H1 (cell line): ENCODE measurements at regions not wholly inside any gene's neighbourhood (a gene's known extent, or its start where the extent isn't known, plus 50 kb on each side); places are given as distances from the start of the nearest gene placed in this dataset.

ENCODE experiments used
- CTCF ChIA-PET: fragments of 300-600 bp; sonication (Branson Sonifier 250); formaldehyde crosslinking; loops from one replicate; lab custom pipeline; 2021; ENCODE audit not compliant: partially characterized antibody; lab: Charles Lee
- POLR2A ChIA-PET: fragments of 300-600 bp; sonication (Branson Sonifier 250); formaldehyde crosslinking; loops from one replicate; lab custom pipeline; 2021; ENCODE audit warnings: inconsistent platforms; ENCODE audit not compliant: partially characterized antibody; lab: Charles Lee
- DNase-seq, 2 experiments: peaks; one replicate each; pipeline versions ENCODE4 v3.0.0 to v3.0.0-alpha.2; 2010 to 2022; ENCODE audit warnings: low spot score in 2 of 2, low read depth in 1 of 2, mixed read lengths in 1 of 2
- FAIRE-seq: peaks from 2 replicates; lab custom pipeline; 2011; peaks lifted over from hg19 to GRCh38; lab: Jason Lieb, UNC
- H2AFZ ChIP-seq: 2 replicates; pipeline ENCODE4 v1.8.1; 2012; ENCODE audit warnings: low read length, inconsistent platforms
- H2AK5ac ChIP-seq: 2 replicates; pipeline ENCODE4 v1.6.1; 2013; ENCODE audit warnings: low read depth, low read length
- H2BK120ac ChIP-seq: replicated peaks from 2 replicates; pipeline ENCODE3; 2013; ENCODE audit warnings: low read depth, low read length, inconsistent platforms
- H2BK12ac ChIP-seq: 2 replicates; pipeline ENCODE4 v1.6.1; 2013; ENCODE audit warnings: low read depth, low read length
- H2BK15ac ChIP-seq: 2 replicates; pipeline ENCODE4 v1.6.1; 2013; ENCODE audit warnings: low read length
- H2BK20ac ChIP-seq: 2 replicates; pipeline ENCODE4 v1.6.1; 2013; ENCODE audit warnings: low read length
- H2BK5ac ChIP-seq: 2 replicates; pipeline ENCODE4 v1.6.1; 2013; ENCODE audit warnings: low read depth, low read length
- H3K14ac ChIP-seq: 2 replicates; pipeline ENCODE4 v1.6.1; 2013; ENCODE audit warnings: inconsistent platforms; ENCODE audit not compliant: insufficient read length
- H3K18ac ChIP-seq: 2 replicates; pipeline ENCODE4 v1.6.1; 2013; ENCODE audit warnings: low read length; ENCODE audit errors: extremely low read depth
- H3K23ac ChIP-seq: 2 replicates; pipeline ENCODE4 v1.6.1; 2013; ENCODE audit warnings: inconsistent platforms; ENCODE audit not compliant: insufficient read length
- H3K23me2 ChIP-seq: 2 replicates; pipeline ENCODE4 v1.6.1; 2013; ENCODE audit warnings: low read depth, low read length
- H3K27ac ChIP-seq: 2 replicates; pipeline ENCODE4 v1.6.1; 2011; ENCODE audit warnings: low read depth, low read length, inconsistent platforms
- H3K27me3 ChIP-seq, 4 experiments: replicated peaks in 1 of 4; 1 replicate in 1 of 4; 2 replicates in 3 of 4; pipeline versions ENCODE4 v1.6.1 to v1.8.1; 2011 to 2013; ENCODE audit warnings: low read length in 3 of 4, mild to moderate bottlenecking in 3 of 4, inconsistent platforms in 2 of 4, mixed read lengths in 2 of 4, moderate library complexity in 1 of 4; ENCODE audit not compliant: control insufficient read depth in 3 of 4, insufficient read depth in 3 of 4; ENCODE audit errors: extremely low read depth in 1 of 4
- H3K36me3 ChIP-seq, 4 experiments: 2 replicates each; pipeline versions ENCODE4 v1.6.1 to v1.8.1; 2011 to 2013; ENCODE audit warnings: mild to moderate bottlenecking in 4 of 4, low read length in 3 of 4, moderate library complexity in 2 of 4, control low read depth in 1 of 4, inconsistent platforms in 1 of 4; ENCODE audit not compliant: insufficient read depth in 4 of 4, control insufficient read depth in 2 of 4
- H3K4ac ChIP-seq: replicated peaks from 2 replicates; pipeline ENCODE3; 2013; ENCODE audit warnings: low read length, low read depth, mixed read lengths, inconsistent platforms; ENCODE audit not compliant: insufficient read length
- H3K4me1 ChIP-seq, 4 experiments: replicated peaks in 1 of 4; 1 replicate in 1 of 4; 2 replicates in 3 of 4; pipeline versions ENCODE4 v1.6.1 to v1.8.1; 2011 to 2013; ENCODE audit warnings: low read length in 3 of 4, inconsistent platforms in 2 of 4, mixed read lengths in 1 of 4; ENCODE audit not compliant: insufficient read depth in 4 of 4, control insufficient read depth in 3 of 4
- H3K4me2 ChIP-seq, 2 experiments: 2 replicates each; pipeline versions ENCODE4 v1.6.1 to v1.8.1; 2011 to 2013; ENCODE audit warnings: low read depth in 2 of 2, low read length in 2 of 2, control low read depth in 1 of 2, inconsistent platforms in 1 of 2, mild to moderate bottlenecking in 1 of 2; ENCODE audit not compliant: insufficient read depth in 1 of 2
- H3K4me3 ChIP-seq, 4 experiments: fragments of 200-600, 300-600 bp in 1 of 4; sonication (generic), shearing (Covaris generic), sonication (Bioruptor Twin) in 1 of 4; 2 replicates each; pipeline versions ENCODE4 v1.5.1 to v1.8.1; 2011 to 2016; ENCODE audit warnings: low read length in 4 of 4, low read depth in 3 of 4, control low read depth in 2 of 4, inconsistent platforms in 2 of 4, mild to moderate bottlenecking in 2 of 4, mixed read lengths in 1 of 4, moderate library complexity in 1 of 4; ENCODE audit not compliant: insufficient read depth in 2 of 4; ENCODE audit errors: extremely low read depth in 1 of 4
- H3K56ac ChIP-seq: replicated peaks from 2 replicates; pipeline ENCODE3; 2013; ENCODE audit warnings: low read depth, mild to moderate bottlenecking, mixed read lengths, low read length, inconsistent platforms; ENCODE audit not compliant: insufficient read length
- H3K79me1 ChIP-seq: 2 replicates; pipeline ENCODE4 v1.6.1; 2013; ENCODE audit warnings: low read depth, low read length, control low read depth
- H3K79me2 ChIP-seq, 2 experiments: 2 replicates each; pipeline versions ENCODE4 v1.6.1 to v1.8.1; 2012 to 2013; ENCODE audit warnings: low read length in 2 of 2, mild to moderate bottlenecking in 2 of 2, inconsistent platforms in 1 of 2; ENCODE audit not compliant: insufficient read depth in 2 of 2, control insufficient read depth in 1 of 2
- H3K9ac ChIP-seq, 4 experiments: replicated peaks in 1 of 4; 1 replicate in 1 of 4; 2 replicates in 3 of 4; pipeline versions ENCODE4 v1.6.1 to v1.8.1; 2011 to 2013; ENCODE audit warnings: low read depth in 3 of 4, low read length in 3 of 4, control low read depth in 2 of 4, mild to moderate bottlenecking in 2 of 4, moderate library complexity in 2 of 4, inconsistent platforms in 1 of 4; ENCODE audit errors: extremely low read depth in 1 of 4
- H3K9me3 ChIP-seq, 2 experiments: 2 replicates each; pipeline versions ENCODE4 v1.6.1 to v1.8.1; 2012 to 2013; ENCODE audit warnings: mild to moderate bottlenecking in 2 of 2, moderate library complexity in 2 of 2, control low read depth in 1 of 2, inconsistent platforms in 1 of 2, low read depth in 1 of 2, low read length in 1 of 2, mixed read lengths in 1 of 2; ENCODE audit not compliant: insufficient read depth in 2 of 2
- H4K20me1 ChIP-seq, 2 experiments: replicated peaks in 1 of 2; 2 replicates each; pipeline versions ENCODE3 to v1.8.1; 2011 to 2013; ENCODE audit warnings: inconsistent platforms in 2 of 2, low read length in 2 of 2, mild to moderate bottlenecking in 1 of 2; ENCODE audit not compliant: insufficient read depth in 2 of 2, control insufficient read depth in 1 of 2
- H4K5ac ChIP-seq: 2 replicates; pipeline ENCODE4 v1.6.1; 2013; ENCODE audit warnings: low read length, low read depth, mixed read lengths, inconsistent platforms; ENCODE audit not compliant: insufficient read length
- H4K8ac ChIP-seq: 2 replicates; pipeline ENCODE4 v1.8.0; 2013; ENCODE audit warnings: mild to moderate bottlenecking, moderate library complexity, low read length, inconsistent platforms; ENCODE audit not compliant: insufficient read depth; ENCODE audit errors: extremely low read depth
- H4K91ac ChIP-seq: replicated peaks from 2 replicates; pipeline ENCODE3; 2013; ENCODE audit warnings: low read length, mixed read lengths, inconsistent platforms; ENCODE audit not compliant: insufficient read length
- ASH2L ChIP-seq: fragments of 200-600, 300-600 bp; sonication (generic); IDR thresholded peaks from one replicate; pipeline ENCODE4 v1.7.1; 2017; ENCODE audit warnings: low read length
- CBX5 ChIP-seq: fragments of 300-800, 300-1000 bp; sonication (generic); IDR thresholded peaks from 2 replicates; pipeline ENCODE4 v1.7.1; 2016; ENCODE audit warnings: antibody characterized with exemption, low read length, low read depth
- CHD1 ChIP-seq: IDR thresholded peaks from 2 replicates; pipeline ENCODE4 v1.6.1; 2012; ENCODE audit warnings: low read depth, low read length, improper control_type of control experiment
- FOSL1 ChIP-seq: IDR thresholded peaks from 2 replicates; pipeline ENCODE4 v1.6.1; 2011; ENCODE audit warnings: mild to moderate bottlenecking, low read depth, low read length, moderate library complexity; ENCODE audit not compliant: insufficient read depth
- MAFK ChIP-seq: IDR thresholded peaks from 2 replicates; pipeline ENCODE4 v1.6.1; 2012; ENCODE audit warnings: low read depth, mild to moderate bottlenecking, improper control_type of control experiment, low read length
- RBBP5 ChIP-seq: IDR thresholded peaks from 2 replicates; pipeline ENCODE4 v1.7.1; 2012; ENCODE audit warnings: low read depth, mild to moderate bottlenecking, inconsistent platforms, low read length, moderate library complexity, borderline replicate concordance
- RNF2 ChIP-seq: fragments of 200-900, 300-1000 bp; sonication (generic); IDR thresholded peaks from 2 replicates; pipeline ENCODE4 v1.7.1; 2016; ENCODE audit warnings: borderline replicate concordance, low read depth, mild to moderate bottlenecking, antibody characterized with exemption, low read length; ENCODE audit not compliant: poor library complexity, severe bottlenecking; ENCODE audit errors: missing control alignments
- RXRA ChIP-seq: IDR thresholded peaks from 2 replicates; pipeline ENCODE4 v1.6.1; 2011; ENCODE audit warnings: low read depth, mild to moderate bottlenecking, low read length, moderate library complexity; ENCODE audit not compliant: insufficient read depth
- SP1 ChIP-seq: IDR thresholded peaks from 2 replicates; pipeline ENCODE4 v1.6.1; 2011; ENCODE audit warnings: low read depth, low read length
- TBP ChIP-seq: IDR thresholded peaks from 2 replicates; pipeline ENCODE4 v1.6.1; 2011; ENCODE audit warnings: low read depth, low read length, improper control_type of control experiment
- TCF12 ChIP-seq: IDR thresholded peaks from 2 replicates; pipeline ENCODE4 v1.6.1; 2011; ENCODE audit warnings: low read depth, mild to moderate bottlenecking, low read length
- WGBS, 2 experiments: shearing (Covaris generic) in 1 of 2; methylation state at CpG; one replicate each; pipeline versions ENCODE4 v1.1.6 to v1.1.7; 2013 to 2015; ENCODE audit warnings: low lambda C conversion rate in 2 of 2, mixed read lengths in 2 of 2, inconsistent platforms in 1 of 2, low coverage in 1 of 2, missing lambda C conversion rate in 1 of 2; ENCODE audit not compliant: insufficient replicate concordance in 2 of 2, insufficient coverage in 1 of 2, insufficient read length in 1 of 2; ENCODE audit errors: extremely low coverage in 1 of 2, missing lambda C conversion rate in 1 of 2; 5-methylcytosine and 5-hydroxymethylcytosine counted together
- TF ChIP-seq, protein P1 (sequence below), 3 experiments: IDR thresholded peaks; 1 replicate in 2 of 3; 2 replicates in 1 of 3; pipeline versions ENCODE4 v1.5.1 to v1.6.1; 2011; ENCODE audit warnings: low read length in 3 of 3, mild to moderate bottlenecking in 3 of 3, inconsistent platforms in 2 of 3, low read depth in 1 of 3, moderate library complexity in 1 of 3; ENCODE audit not compliant: insufficient read depth in 1 of 3; ENCODE audit errors: control extremely low read depth in 1 of 3

DNA sequence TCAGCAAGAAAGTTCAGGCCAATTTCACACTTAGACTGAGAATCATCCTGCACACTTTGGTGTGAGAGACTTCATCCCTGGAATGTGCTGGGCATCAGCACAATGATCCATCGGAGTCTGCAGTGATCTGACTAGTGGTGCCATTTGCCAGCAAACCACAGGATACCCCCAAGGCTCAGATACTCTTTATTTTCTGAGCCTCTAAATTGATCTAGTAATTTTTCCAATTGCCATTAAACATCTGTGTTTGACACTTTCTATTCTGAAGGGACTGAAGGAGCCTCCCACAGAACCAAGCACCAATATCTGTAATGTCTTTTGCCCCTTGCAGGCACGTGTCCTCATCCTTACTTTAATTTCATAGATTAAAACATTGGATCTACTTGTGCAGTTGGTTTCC is 485.3 kb upstream of the SMIM21 start:
- H2BK120ac ChIP-seq: no peak overlapping the region
- no peak overlapping the region for H4K91ac ChIP-seq
- WGBS, 2 experiments: 47% methylated on average over 2 of the region's 2 CpGs; no CpG with 5 or more reads in 1 of the 2 experiments
- FAIRE-seq: no peak
- H2AK5ac ChIP-seq: no peak overlapping the region
- H3K27ac ChIP-seq: no peak overlapping the region
- H4K8ac ChIP-seq: no peak overlapping the region
- H2BK20ac ChIP-seq: no peak overlapping the region
- H3K4me2 ChIP-seq: no peak overlapping the region
- POLR2A ChIA-PET: no interaction called here
- H3K23me2 ChIP-seq: peaks cover 2% of the 10 kb centered on the region; the same call in 1 of the 2 replicates
- H3K4ac ChIP-seq: no peak overlapping the region
- no peak for DNase-seq
- no peak overlapping the region for H2AFZ ChIP-seq
- H2BK12ac ChIP-seq: no peak overlapping the region
- H3K36me3 ChIP-seq: no peaks in the 10 kb centered on the region
- no peak overlapping the region for H2BK5ac ChIP-seq
- no peak overlapping the region for H3K14ac ChIP-seq
- H3K18ac ChIP-seq: no peak overlapping the region
- H3K23ac ChIP-seq: no peak overlapping the region
- no peaks in the 10 kb centered on the region for H3K79me1 ChIP-seq
- H3K4me3 ChIP-seq: no peak overlapping the region
- H4K20me1 ChIP-seq: no peaks in the 10 kb centered on the region
- CTCF ChIA-PET: no interaction called here
- peaks cover 0 to 6% (median 5%) of the 10 kb centered on the region in 4 experiments; a peak in 3 of 7 replicates for H3K27me3 ChIP-seq
- no peaks in the 10 kb centered on the region for H3K79me2 ChIP-seq
- H3K4me1 ChIP-seq: peaks cover 0 to 4% (median 1%) of the 10 kb centered on the region in 4 experiments; a peak in 3 of 7 replicates
- no peak overlapping the region for H2BK15ac ChIP-seq
- no peak overlapping the region for H3K56ac ChIP-seq
- H4K5ac ChIP-seq: no peak overlapping the region
- H3K9me3 ChIP-seq: no peaks in the 10 kb centered on the region
- no peak overlapping the region for H3K9ac ChIP-seq
- TF ChIP-seq SP1 (no peak), CHD1 (no peak), ASH2L (no peak), RXRA (no peak), RNF2 (no peak), TBP (no peak), RBBP5 (no peak), FOSL1 (no peak), TCF12 (no peak), MAFK (no peak), CBX5 (no peak)
- TF ChIP-seq, protein P1, sequence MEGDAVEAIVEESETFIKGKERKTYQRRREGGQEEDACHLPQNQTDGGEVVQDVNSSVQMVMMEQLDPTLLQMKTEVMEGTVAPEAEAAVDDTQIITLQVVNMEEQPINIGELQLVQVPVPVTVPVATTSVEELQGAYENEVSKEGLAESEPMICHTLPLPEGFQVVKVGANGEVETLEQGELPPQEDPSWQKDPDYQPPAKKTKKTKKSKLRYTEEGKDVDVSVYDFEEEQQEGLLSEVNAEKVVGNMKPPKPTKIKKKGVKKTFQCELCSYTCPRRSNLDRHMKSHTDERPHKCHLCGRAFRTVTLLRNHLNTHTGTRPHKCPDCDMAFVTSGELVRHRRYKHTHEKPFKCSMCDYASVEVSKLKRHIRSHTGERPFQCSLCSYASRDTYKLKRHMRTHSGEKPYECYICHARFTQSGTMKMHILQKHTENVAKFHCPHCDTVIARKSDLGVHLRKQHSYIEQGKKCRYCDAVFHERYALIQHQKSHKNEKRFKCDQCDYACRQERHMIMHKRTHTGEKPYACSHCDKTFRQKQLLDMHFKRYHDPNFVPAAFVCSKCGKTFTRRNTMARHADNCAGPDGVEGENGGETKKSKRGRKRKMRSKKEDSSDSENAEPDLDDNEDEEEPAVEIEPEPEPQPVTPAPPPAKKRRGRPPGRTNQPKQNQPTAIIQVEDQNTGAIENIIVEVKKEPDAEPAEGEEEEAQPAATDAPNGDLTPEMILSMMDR (IDR thresholded peaks at IDR 0.05; ENCODE audit: control extremely low read depth in 1 of 3, insufficient read depth in 1 of 3, low read depth in 1 of 3, low read length in 3 of 3): no peak
